ENCODE measurements at regions not wholly inside any gene's neighbourhood (a gene's known extent, or its start where the extent isn't known, plus 50 kb on each side); places are given as distances from the start of the nearest gene placed in this dataset.

DNA sequence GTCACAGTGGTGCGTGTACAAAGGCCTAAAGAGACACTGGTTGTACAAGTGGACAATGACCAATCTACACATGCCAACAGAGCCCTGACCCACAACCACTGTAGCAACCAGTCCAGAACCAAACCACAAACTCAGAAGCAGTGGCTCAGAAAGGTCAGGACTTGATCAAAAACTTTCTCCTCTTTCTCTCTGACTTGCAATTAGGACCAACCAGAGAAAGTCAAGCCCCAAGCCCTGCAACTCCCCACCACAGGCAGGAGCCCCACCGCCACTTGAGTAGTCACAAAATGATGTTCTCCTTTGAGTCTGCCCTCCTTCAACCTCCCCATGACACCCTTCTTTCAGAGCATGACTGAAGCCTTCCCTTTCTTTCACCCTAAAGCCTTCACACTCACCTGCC, 291.8 kb downstream of the CDH10 start:
- no peak overlapping the region for H3K4me3 ChIP-seq (ENCODE audit: low read length, poor library complexity, severe bottlenecking)
- H2AFZ ChIP-seq (ENCODE audit: low read length), result no peak overlapping the region
- H3K79me2 ChIP-seq (ENCODE audit: insufficient read depth, low read length), result no peaks in the 10 kb centered on the region
- H3K9me2 ChIP-seq (replicated peaks; ENCODE audit: low read depth, low read length), result no peaks in the 10 kb centered on the region
- no peaks in the 10 kb centered on the region for H3K4me1 ChIP-seq (ENCODE audit: insufficient read depth, low read length, poor library complexity, severe bottlenecking)
- no peaks in the 10 kb centered on the region for H3K36me3 ChIP-seq (ENCODE audit: insufficient read depth, low read length)
- H3K9ac ChIP-seq (ENCODE audit: low read depth, low read length, poor library complexity, severe bottlenecking), result no peak overlapping the region
- no peak overlapping the region for H3K4me2 ChIP-seq (ENCODE audit: low read depth, low read length, poor library complexity, severe bottlenecking)
- H4K20me1 ChIP-seq (ENCODE audit: insufficient read depth, low read length, poor library complexity, severe bottlenecking), result no peaks in the 10 kb centered on the region
- TF ChIP-seq EZH2phosphoT487 (IDR thresholded peaks at IDR 0.05; ENCODE audit: borderline replicate concordance), result no peak
- TF ChIP-seq, protein P1, sequence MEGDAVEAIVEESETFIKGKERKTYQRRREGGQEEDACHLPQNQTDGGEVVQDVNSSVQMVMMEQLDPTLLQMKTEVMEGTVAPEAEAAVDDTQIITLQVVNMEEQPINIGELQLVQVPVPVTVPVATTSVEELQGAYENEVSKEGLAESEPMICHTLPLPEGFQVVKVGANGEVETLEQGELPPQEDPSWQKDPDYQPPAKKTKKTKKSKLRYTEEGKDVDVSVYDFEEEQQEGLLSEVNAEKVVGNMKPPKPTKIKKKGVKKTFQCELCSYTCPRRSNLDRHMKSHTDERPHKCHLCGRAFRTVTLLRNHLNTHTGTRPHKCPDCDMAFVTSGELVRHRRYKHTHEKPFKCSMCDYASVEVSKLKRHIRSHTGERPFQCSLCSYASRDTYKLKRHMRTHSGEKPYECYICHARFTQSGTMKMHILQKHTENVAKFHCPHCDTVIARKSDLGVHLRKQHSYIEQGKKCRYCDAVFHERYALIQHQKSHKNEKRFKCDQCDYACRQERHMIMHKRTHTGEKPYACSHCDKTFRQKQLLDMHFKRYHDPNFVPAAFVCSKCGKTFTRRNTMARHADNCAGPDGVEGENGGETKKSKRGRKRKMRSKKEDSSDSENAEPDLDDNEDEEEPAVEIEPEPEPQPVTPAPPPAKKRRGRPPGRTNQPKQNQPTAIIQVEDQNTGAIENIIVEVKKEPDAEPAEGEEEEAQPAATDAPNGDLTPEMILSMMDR (conservative IDR thresholded peaks at IDR 0.05; ENCODE audit: low read length), result no peak
- H3K27me3 ChIP-seq (ENCODE audit: insufficient read depth, low read length, poor library complexity, severe bottlenecking), result no peaks in the 10 kb centered on the region
- H3F3A ChIP-seq (ENCODE audit: low read depth), result no peaks in the 10 kb centered on the region
- H3K9me3 ChIP-seq (ENCODE audit: insufficient read depth, low read depth, low read length), result no peaks in the 10 kb centered on the region

DNA sequence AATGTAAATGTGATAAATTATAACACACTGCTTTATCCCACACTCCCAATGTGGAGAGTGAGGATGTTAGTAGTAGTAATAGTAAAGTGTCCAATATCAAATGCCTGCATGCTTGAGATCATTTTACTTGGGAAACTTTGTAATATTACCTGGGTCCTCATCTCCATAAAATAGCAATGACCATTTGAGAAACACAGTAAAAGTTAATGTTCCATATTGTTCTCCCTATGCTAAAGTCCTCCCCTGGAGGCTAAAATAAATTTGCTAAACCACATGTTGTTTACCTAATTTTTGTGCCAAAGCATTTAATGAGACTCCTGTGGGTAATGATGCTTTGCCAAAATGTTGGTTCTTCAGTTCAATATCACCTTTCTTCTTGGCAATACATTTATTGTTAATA, 291.2 kb downstream of the CDH10 start:
- H3K9me3 ChIP-seq (ENCODE audit: insufficient read depth, low read depth, low read length), result no peaks in the 10 kb centered on the region
- H2AFZ ChIP-seq (ENCODE audit: low read length), result no peak overlapping the region
- H3K9ac ChIP-seq (ENCODE audit: low read depth, low read length, poor library complexity, severe bottlenecking), result no peak overlapping the region
- no peaks in the 10 kb centered on the region for H3F3A ChIP-seq (ENCODE audit: low read depth)
- H3K79me2 ChIP-seq (ENCODE audit: insufficient read depth, low read length), result no peaks in the 10 kb centered on the region
- H3K9me2 ChIP-seq (replicated peaks; ENCODE audit: low read depth, low read length), result no peaks in the 10 kb centered on the region
- H3K36me3 ChIP-seq (ENCODE audit: insufficient read depth, low read length), result no peaks in the 10 kb centered on the region
- no peak overlapping the region for H3K4me3 ChIP-seq (ENCODE audit: low read length, poor library complexity, severe bottlenecking)
- H3K27me3 ChIP-seq (ENCODE audit: insufficient read depth, low read length, poor library complexity, severe bottlenecking), result no peaks in the 10 kb centered on the region
- TF ChIP-seq EZH2phosphoT487 (IDR thresholded peaks at IDR 0.05; ENCODE audit: borderline replicate concordance), result no peak
- TF ChIP-seq, protein P1 (conservative IDR thresholded peaks at IDR 0.05; ENCODE audit: low read length), result no peak
- no peak overlapping the region for H3K4me2 ChIP-seq (ENCODE audit: low read depth, low read length, poor library complexity, severe bottlenecking)
- no peaks in the 10 kb centered on the region for H4K20me1 ChIP-seq (ENCODE audit: insufficient read depth, low read length, poor library complexity, severe bottlenecking)
- no peaks in the 10 kb centered on the region for H3K4me1 ChIP-seq (ENCODE audit: insufficient read depth, low read length, poor library complexity, severe bottlenecking)

DNA sequence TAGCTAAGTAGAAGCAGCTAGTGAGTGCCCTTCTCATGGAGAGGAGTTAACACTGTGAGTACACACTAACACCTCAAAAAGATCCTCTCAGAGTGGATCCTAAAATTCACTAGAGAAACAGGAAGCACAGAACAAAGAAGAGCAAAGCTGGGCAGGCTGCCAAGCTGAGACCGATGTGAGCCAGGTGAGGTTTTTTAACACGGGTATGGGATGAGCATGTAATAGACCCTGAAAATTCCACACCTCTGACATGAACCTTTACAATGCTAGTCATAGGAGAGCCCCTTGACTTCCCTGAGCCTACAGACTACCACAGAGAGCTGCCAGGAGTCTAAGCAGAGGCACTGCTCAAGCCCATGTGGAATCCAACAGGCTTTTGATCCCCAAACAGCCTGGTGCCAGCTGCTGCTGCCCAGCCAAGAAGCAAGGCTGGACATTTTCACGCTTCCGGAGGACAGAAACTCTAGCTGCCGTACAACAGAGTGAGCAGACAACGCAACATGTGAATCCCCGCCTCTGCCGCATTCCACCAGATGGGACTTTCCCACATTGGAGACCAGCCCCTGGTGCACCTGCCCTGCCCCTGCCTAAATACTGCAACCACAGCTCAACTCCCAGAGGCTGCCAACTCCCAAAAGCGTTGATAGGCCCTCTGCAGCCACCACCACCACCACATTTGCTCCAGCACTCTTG, 280.8 kb downstream of the CDH10 start:
- Histone ChIP-seq H3K4me2 (ENCODE audit: low read depth, low read length, poor library complexity, severe bottlenecking) (no peak overlapping the region), H3K4me1 (ENCODE audit: insufficient read depth, low read length, poor library complexity, severe bottlenecking) (no peaks in the 10 kb centered on the region)
- TF ChIP-seq EZH2phosphoT487 (IDR thresholded peaks at IDR 0.05; ENCODE audit: borderline replicate concordance), result no peak
- TF ChIP-seq, protein P1 (conservative IDR thresholded peaks at IDR 0.05; ENCODE audit: low read length), result no peak

More for the DNA sequence above, 280.8 kb downstream of the CDH10 start:
- H4K20me1 ChIP-seq (ENCODE audit: insufficient read depth, low read length, poor library complexity, severe bottlenecking), result no peaks in the 10 kb centered on the region
- H3K4me3 ChIP-seq (ENCODE audit: low read length, poor library complexity, severe bottlenecking), result no peak overlapping the region
- H3K9ac ChIP-seq (ENCODE audit: low read depth, low read length, poor library complexity, severe bottlenecking), result no peak overlapping the region
- H3K27me3 ChIP-seq (ENCODE audit: insufficient read depth, low read length, poor library complexity, severe bottlenecking), result no peaks in the 10 kb centered on the region
- H3K36me3 ChIP-seq (ENCODE audit: insufficient read depth, low read length), result no peaks in the 10 kb centered on the region
- no peaks in the 10 kb centered on the region for H3K9me3 ChIP-seq (ENCODE audit: insufficient read depth, low read depth, low read length)
- H3K79me2 ChIP-seq (ENCODE audit: insufficient read depth, low read length), result no peaks in the 10 kb centered on the region
- no peaks in the 10 kb centered on the region for H3K9me2 ChIP-seq (replicated peaks; ENCODE audit: low read depth, low read length)
- H3F3A ChIP-seq (ENCODE audit: low read depth), result no peaks in the 10 kb centered on the region
- H2AFZ ChIP-seq (ENCODE audit: low read length), result no peak overlapping the region

Measured in Loucy (cell line).